ENCODE measurements at regions not wholly inside any gene's neighbourhood (a gene's known extent, or its start where the extent isn't known, plus 50 kb on each side); places are given as distances from the start of the nearest gene placed in this dataset.

GRCh38 chr4:17368408-17368807 lies 143.5 kb downstream of the QDPR start:
- H3K4me2 ChIP-seq (ENCODE audit: control insufficient read depth, extremely low read depth, insufficient read depth, low read depth, low read length) = no peak overlapping the region
- no peak overlapping the region for H2AFZ ChIP-seq (ENCODE audit: control insufficient read depth, low read length)
- H3K27me3 ChIP-seq (ENCODE audit: control insufficient read depth, extremely low read depth, insufficient read depth, low read length) = no peaks in the 10 kb centered on the region
- no peaks in the 10 kb centered on the region for H3K9me1 ChIP-seq (ENCODE audit: control insufficient read depth, extremely low read depth, insufficient read depth, low read length)
- no peak overlapping the region for H3K27ac ChIP-seq (ENCODE audit: control insufficient read depth, insufficient read depth, low read length)
- no peak for TF ChIP-seq EZH2 (IDR thresholded peaks at IDR 0.05; ENCODE audit: low read length)
- TF ChIP-seq, protein P1, sequence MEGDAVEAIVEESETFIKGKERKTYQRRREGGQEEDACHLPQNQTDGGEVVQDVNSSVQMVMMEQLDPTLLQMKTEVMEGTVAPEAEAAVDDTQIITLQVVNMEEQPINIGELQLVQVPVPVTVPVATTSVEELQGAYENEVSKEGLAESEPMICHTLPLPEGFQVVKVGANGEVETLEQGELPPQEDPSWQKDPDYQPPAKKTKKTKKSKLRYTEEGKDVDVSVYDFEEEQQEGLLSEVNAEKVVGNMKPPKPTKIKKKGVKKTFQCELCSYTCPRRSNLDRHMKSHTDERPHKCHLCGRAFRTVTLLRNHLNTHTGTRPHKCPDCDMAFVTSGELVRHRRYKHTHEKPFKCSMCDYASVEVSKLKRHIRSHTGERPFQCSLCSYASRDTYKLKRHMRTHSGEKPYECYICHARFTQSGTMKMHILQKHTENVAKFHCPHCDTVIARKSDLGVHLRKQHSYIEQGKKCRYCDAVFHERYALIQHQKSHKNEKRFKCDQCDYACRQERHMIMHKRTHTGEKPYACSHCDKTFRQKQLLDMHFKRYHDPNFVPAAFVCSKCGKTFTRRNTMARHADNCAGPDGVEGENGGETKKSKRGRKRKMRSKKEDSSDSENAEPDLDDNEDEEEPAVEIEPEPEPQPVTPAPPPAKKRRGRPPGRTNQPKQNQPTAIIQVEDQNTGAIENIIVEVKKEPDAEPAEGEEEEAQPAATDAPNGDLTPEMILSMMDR (optimal IDR thresholded peaks at IDR 0.05 in 1 of 3, IDR thresholded peaks at IDR 0.05 in 1 of 3, conservative IDR thresholded peaks at IDR 0.05 in 1 of 3; ENCODE audit: extremely low read depth in 1 of 3, insufficient read depth in 2 of 3, low read length in 3 of 3) = no peak
- no peak for DNase-seq (ENCODE audit: low read depth, low spot score)
- dilution Hi-C loops (cut with MboI; ENCODE audit: extremely low pct_ligation_motif_present, low sequenced_read_pairs) = no loop called here
- H3K4me3 ChIP-seq (ENCODE audit: control insufficient read depth in 2 of 3, extremely low read depth in 1 of 3, insufficient read depth in 2 of 3, low read depth in 1 of 3, low read length in 3 of 3) = no peak overlapping the region
- H3K4me1 ChIP-seq (ENCODE audit: control insufficient read depth, extremely low read depth, insufficient read depth, low read length) = no peaks in the 10 kb centered on the region
- H4K20me1 ChIP-seq (ENCODE audit: control insufficient read depth, extremely low read depth, insufficient read depth, low read length) = no peaks in the 10 kb centered on the region
- no peaks in the 10 kb centered on the region for H3K79me2 ChIP-seq (ENCODE audit: control insufficient read depth, insufficient read depth, low read length)
- no peaks in the 10 kb centered on the region for H3K36me3 ChIP-seq (ENCODE audit: control insufficient read depth in 2 of 2, extremely low read depth in 1 of 2, insufficient read depth in 2 of 2, low read length in 2 of 2)
- H3K9me3 ChIP-seq (ENCODE audit: control insufficient read depth, low read depth, low read length) = no peaks in the 10 kb centered on the region
- H3K9ac ChIP-seq (ENCODE audit: control insufficient read depth, extremely low read depth, insufficient read depth, low read length) = no peak overlapping the region
- FAIRE-seq = no peak

DNA sequence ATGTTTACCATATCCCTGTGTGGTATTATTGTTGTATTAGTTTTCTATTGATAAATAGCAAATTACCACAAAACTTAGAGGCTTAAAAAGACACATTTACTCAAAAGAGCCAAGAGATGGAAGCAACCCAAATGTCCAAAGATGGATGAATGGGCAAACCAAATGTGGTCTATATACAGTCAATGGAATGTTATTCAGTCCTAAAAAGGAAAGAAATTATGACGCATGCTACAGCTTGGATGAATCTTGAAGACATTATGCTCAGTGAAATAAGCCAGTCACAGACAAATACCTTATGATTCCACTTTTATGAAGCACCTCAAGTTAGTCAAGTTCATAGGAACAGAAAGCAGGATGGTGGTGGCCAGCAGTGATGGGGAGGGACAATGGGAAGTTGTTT lies 144.7 kb downstream of the QDPR start:
- DNase-seq (ENCODE audit: low read depth, low spot score) (no peak), FAIRE-seq (no peak)
- H3K27ac ChIP-seq (ENCODE audit: control insufficient read depth, insufficient read depth, low read length) = no peak overlapping the region
- no peak overlapping the region for H3K4me3 ChIP-seq (ENCODE audit: control insufficient read depth in 2 of 3, extremely low read depth in 1 of 3, insufficient read depth in 2 of 3, low read depth in 1 of 3, low read length in 3 of 3)
- no peak overlapping the region for H2AFZ ChIP-seq (ENCODE audit: control insufficient read depth, low read length)
- no peaks in the 10 kb centered on the region for H3K27me3 ChIP-seq (ENCODE audit: control insufficient read depth, extremely low read depth, insufficient read depth, low read length)
- no peaks in the 10 kb centered on the region for H3K4me1 ChIP-seq (ENCODE audit: control insufficient read depth, extremely low read depth, insufficient read depth, low read length)
- no peak overlapping the region for H3K9ac ChIP-seq (ENCODE audit: control insufficient read depth, extremely low read depth, insufficient read depth, low read length)
- TF ChIP-seq, protein P1 (optimal IDR thresholded peaks at IDR 0.05 in 1 of 3, IDR thresholded peaks at IDR 0.05 in 1 of 3, conservative IDR thresholded peaks at IDR 0.05 in 1 of 3; ENCODE audit: extremely low read depth in 1 of 3, insufficient read depth in 2 of 3, low read length in 3 of 3) = no peak
- TF ChIP-seq EZH2 (IDR thresholded peaks at IDR 0.05; ENCODE audit: low read length) = no peak
- no peaks in the 10 kb centered on the region for H3K9me3 ChIP-seq (ENCODE audit: control insufficient read depth, low read depth, low read length)
- no peak overlapping the region for H3K4me2 ChIP-seq (ENCODE audit: control insufficient read depth, extremely low read depth, insufficient read depth, low read depth, low read length)
- H4K20me1 ChIP-seq (ENCODE audit: control insufficient read depth, extremely low read depth, insufficient read depth, low read length) = no peaks in the 10 kb centered on the region
- no peaks in the 10 kb centered on the region for H3K79me2 ChIP-seq (ENCODE audit: control insufficient read depth, insufficient read depth, low read length)
- dilution Hi-C loops (cut with MboI; ENCODE audit: extremely low pct_ligation_motif_present, low sequenced_read_pairs) = no loop called here
- H3K36me3 ChIP-seq (ENCODE audit: control insufficient read depth in 2 of 2, extremely low read depth in 1 of 2, insufficient read depth in 2 of 2, low read length in 2 of 2) = no peaks in the 10 kb centered on the region
- H3K9me1 ChIP-seq (ENCODE audit: control insufficient read depth, extremely low read depth, insufficient read depth, low read length) = no peaks in the 10 kb centered on the region

Measured in keratinocyte (primary cell).